ENCODE measurements at regions not wholly inside any gene's neighbourhood (a gene's known extent, or its start where the extent isn't known, plus 50 kb on each side); places are given as distances from the start of the nearest gene placed in this dataset.

- DNase-seq (no peak), ATAC-seq (ENCODE audit: insufficient read depth, low FRiP score) (no peak)
- Histone ChIP-seq H3K4me3 (no peak overlapping the region), H3K9me3 (ENCODE audit: control insufficient read depth in 4 of 4, insufficient read depth in 3 of 4, low read length in 3 of 4) (no peaks in the 10 kb centered on the region), H3K27ac (ENCODE audit: low read depth in 1 of 2, low read length in 1 of 2) (no peak overlapping the region), H3K9ac (ENCODE audit: insufficient read depth in 1 of 2, low read length in 2 of 2) (no peak overlapping the region), H3K36me3 (ENCODE audit: control insufficient read depth in 4 of 4, insufficient read depth in 4 of 4, low read length in 4 of 4) (no peaks in the 10 kb centered on the region), H3K27me3 (ENCODE audit: control insufficient read depth in 3 of 3, insufficient read depth in 3 of 3, low read length in 2 of 3) (peaks cover 0 to 18% (median 2%) of the 10 kb centered on the region in 3 donors), H3K4me1 (ENCODE audit: control insufficient read depth in 5 of 5, insufficient read depth in 5 of 5, low read length in 5 of 5) (no peaks in the 10 kb centered on the region)
- WGBS, 2 donors: 78 to 100% methylated on average over 2 of the region's 2 CpGs
- TF ChIP-seq CTCF (IDR thresholded peaks at IDR 0.05; ENCODE audit: control extremely low read depth, extremely low read depth): no peak
Observed at GRCh38 chrX:132277953-132278614, 58.8 kb upstream of the RAP2C start.

GRCh38 chrX:132272826-132273225 is 53.6 kb upstream of the RAP2C start:
- Histone ChIP-seq H3K27me3 (ENCODE audit: control insufficient read depth in 3 of 3, insufficient read depth in 3 of 3, low read length in 2 of 3) (peaks cover 0 to 18% (median 0%) of the 10 kb centered on the region in 3 donors), H3K4me3 (no peak overlapping the region), H3K9ac (ENCODE audit: insufficient read depth in 1 of 2, low read length in 2 of 2) (no peak overlapping the region), H3K27ac (ENCODE audit: low read depth in 1 of 2, low read length in 1 of 2) (no peak overlapping the region), H3K4me1 (ENCODE audit: control insufficient read depth in 5 of 5, insufficient read depth in 5 of 5, low read length in 5 of 5) (no peaks in the 10 kb centered on the region), H3K9me3 (ENCODE audit: control insufficient read depth in 4 of 4, insufficient read depth in 3 of 4, low read length in 3 of 4) (no peaks in the 10 kb centered on the region), H3K36me3 (ENCODE audit: control insufficient read depth in 4 of 4, insufficient read depth in 4 of 4, low read length in 4 of 4) (no peaks in the 10 kb centered on the region)
- 79 to 100% methylated on average over 1 of the region's 1 CpG for WGBS, 2 donors
- TF ChIP-seq CTCF (IDR thresholded peaks at IDR 0.05; ENCODE audit: control extremely low read depth, extremely low read depth): no peak
- ATAC-seq (ENCODE audit: insufficient read depth, low FRiP score): no peak
- DNase-seq: no peak

DNA sequence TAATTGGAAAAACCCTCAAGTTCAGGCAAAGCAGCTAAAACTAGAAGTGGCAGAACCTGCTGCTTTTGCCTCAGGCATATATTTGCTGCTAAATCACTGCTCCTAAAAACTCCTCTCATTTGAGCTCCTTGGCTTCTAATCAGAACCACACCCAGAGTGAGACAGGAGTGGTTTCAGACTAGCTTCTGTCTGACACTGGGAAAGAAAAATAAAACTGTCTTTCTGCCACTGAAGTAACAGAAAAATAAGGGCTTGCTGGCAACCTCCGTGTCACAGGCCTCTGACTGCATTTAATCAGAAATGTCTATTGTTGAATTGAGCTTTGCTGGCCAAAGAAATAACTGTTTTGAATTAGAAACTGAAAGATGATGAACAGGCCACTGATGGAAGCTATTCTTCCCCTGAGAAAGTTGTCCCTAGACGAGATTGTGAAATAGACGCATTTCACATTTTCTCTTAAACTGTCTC is 52.1 kb upstream of the RAP2C start:
- Histone ChIP-seq H3K9me3 (ENCODE audit: control insufficient read depth in 4 of 4, insufficient read depth in 3 of 4, low read length in 3 of 4) (peaks cover 0 to 3% (median 0%) of the 10 kb centered on the region in 4 donors), H3K4me1 (ENCODE audit: control insufficient read depth in 5 of 5, insufficient read depth in 5 of 5, low read length in 5 of 5) (no peaks in the 10 kb centered on the region), H3K36me3 (ENCODE audit: control insufficient read depth in 4 of 4, insufficient read depth in 4 of 4, low read length in 4 of 4) (no peaks in the 10 kb centered on the region), H3K27ac (ENCODE audit: low read depth in 1 of 2, low read length in 1 of 2) (peak overlapping the region in 1 of 2 donors; percentile 40), H3K27me3 (ENCODE audit: control insufficient read depth in 3 of 3, insufficient read depth in 3 of 3, low read length in 2 of 3) (peaks cover 0 to 26% (median 0%) of the 10 kb centered on the region in 3 donors), H3K9ac (ENCODE audit: insufficient read depth in 1 of 2, low read length in 2 of 2) (no peak overlapping the region), H3K4me3 (no peak overlapping the region)
- ATAC-seq (ENCODE audit: insufficient read depth, low FRiP score) (no peak), DNase-seq (no peak)
- TF ChIP-seq CTCF (IDR thresholded peaks at IDR 0.05; ENCODE audit: control extremely low read depth, extremely low read depth): no peak
- WGBS, 2 donors: 67 to 80% methylated on average over 3 of the region's 3 CpGs
